ENCODE measurements at regions not wholly inside any gene's neighbourhood (a gene's known extent, or its start where the extent isn't known, plus 50 kb on each side); places are given as distances from the start of the nearest gene placed in this dataset.
"Not testable (repeated sequence)": the region's sequence is repeated elsewhere in the genome, so short reads cannot be mapped to it uniquely, and the experiment has no call there.

DNA sequence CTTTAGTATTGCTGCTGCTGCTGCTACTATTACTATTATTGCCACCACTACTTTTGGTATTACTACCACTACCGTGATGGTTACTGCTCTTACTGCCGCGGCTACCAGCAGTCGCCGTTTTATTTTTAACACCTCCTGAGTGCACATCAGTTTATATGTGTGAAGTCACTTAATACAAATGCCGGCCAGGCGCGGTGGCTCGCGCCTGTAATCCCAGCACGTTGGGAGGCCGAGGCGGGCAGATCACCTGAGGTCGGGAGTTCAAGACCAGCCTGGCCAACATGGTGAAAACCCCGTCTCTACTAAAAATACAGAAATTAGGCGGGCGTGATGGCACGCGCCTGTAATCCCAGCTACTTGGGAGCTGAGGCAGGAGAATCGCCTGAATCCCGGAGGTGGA, 486.7 kb downstream of the XYLT1 start:
- TF ChIP-seq, protein P1, sequence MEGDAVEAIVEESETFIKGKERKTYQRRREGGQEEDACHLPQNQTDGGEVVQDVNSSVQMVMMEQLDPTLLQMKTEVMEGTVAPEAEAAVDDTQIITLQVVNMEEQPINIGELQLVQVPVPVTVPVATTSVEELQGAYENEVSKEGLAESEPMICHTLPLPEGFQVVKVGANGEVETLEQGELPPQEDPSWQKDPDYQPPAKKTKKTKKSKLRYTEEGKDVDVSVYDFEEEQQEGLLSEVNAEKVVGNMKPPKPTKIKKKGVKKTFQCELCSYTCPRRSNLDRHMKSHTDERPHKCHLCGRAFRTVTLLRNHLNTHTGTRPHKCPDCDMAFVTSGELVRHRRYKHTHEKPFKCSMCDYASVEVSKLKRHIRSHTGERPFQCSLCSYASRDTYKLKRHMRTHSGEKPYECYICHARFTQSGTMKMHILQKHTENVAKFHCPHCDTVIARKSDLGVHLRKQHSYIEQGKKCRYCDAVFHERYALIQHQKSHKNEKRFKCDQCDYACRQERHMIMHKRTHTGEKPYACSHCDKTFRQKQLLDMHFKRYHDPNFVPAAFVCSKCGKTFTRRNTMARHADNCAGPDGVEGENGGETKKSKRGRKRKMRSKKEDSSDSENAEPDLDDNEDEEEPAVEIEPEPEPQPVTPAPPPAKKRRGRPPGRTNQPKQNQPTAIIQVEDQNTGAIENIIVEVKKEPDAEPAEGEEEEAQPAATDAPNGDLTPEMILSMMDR (IDR thresholded peaks at IDR 0.05): not testable (repeated sequence)
- TF ChIP-seq POLR2A (IDR thresholded peaks at IDR 0.05): not testable (repeated sequence)
